ENCODE measurements at regions not wholly inside any gene's neighbourhood (a gene's known extent, or its start where the extent isn't known, plus 50 kb on each side); places are given as distances from the start of the nearest gene placed in this dataset.
"Not testable (repeated sequence)": the region's sequence is repeated elsewhere in the genome, so short reads cannot be mapped to it uniquely, and the experiment has no call there.

- TF ChIP-seq CTCF, EZH2 (IDR thresholded peaks at IDR 0.05): not testable (repeated sequence)
Measured at GRCh38 chrX:144127570-144128169, 243.8 kb downstream of the UBE2NL start.
